ENCODE measurements at regions not wholly inside any gene's neighbourhood (a gene's known extent, or its start where the extent isn't known, plus 50 kb on each side); places are given as distances from the start of the nearest gene placed in this dataset.

DNA sequence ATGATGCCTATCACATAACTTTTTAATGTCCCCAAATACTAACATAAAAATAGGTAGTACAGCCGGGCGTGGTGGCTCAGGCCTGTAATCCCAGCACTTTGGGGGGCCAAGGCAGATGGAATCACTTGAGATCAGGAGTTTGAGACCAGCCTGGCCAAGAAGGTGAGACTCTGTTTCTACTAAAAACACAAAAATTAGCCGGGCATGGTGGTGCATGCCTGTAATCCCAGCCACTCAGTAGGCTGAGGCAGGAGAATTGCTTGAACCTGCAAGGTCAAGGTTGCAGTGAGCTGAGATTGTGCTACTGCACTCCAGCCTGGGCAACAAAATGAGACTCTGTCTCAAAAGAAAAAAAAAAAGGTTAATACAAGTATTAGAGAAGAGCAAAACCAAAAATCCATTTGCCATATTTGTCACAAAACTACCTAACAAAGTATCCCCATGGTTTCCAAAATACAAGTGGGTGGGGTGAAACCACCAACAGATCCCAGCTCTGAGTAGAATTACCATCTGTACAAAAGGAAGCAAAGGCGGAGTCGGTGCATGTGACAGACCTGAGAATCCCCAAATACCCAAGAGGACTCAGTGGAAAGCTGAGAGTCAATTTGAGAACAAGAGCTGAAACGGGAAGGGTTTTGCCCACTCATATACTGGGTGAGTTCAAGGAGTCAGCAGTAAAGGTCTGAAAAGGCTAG, 113.2 kb downstream of the TOMM20 start:
- no peak for DNase-seq (ENCODE audit: low read depth)
- in situ Hi-C loops (cut with HindIII; ENCODE audit: low pct_unique_long_range_greater_than_20kb, low sequenced_read_pairs) = no loop called here

DNA sequence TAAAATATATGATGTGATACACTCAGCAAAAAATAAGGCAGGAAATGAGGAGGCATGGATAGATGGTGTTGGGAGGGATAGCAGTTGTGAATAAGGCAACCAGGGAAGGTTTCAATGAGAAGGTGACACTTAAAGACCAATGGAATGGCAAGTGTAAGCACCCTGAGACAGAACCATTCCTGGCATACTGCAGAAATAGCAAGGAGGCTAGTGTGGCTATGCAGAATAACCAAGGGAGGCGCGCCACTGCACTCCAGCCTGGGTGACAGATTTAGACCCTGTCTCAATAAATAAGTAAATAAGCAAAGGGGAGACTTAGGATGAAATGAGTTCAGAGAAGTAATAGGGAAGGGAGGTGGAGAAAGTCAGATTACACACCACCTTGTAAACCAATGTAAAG, 113.9 kb downstream of the TOMM20 start:
- no peak for DNase-seq (ENCODE audit: low read depth)
- in situ Hi-C loops (cut with HindIII; ENCODE audit: low pct_unique_long_range_greater_than_20kb, low sequenced_read_pairs) = no loop called here

GRCh38 chr1:235013512-235013911, 115.1 kb downstream of the TOMM20 start:
- DNase-seq (ENCODE audit: low read depth) = no peak
- in situ Hi-C loops (cut with HindIII; ENCODE audit: low pct_unique_long_range_greater_than_20kb, low sequenced_read_pairs) = no loop called here

DNA sequence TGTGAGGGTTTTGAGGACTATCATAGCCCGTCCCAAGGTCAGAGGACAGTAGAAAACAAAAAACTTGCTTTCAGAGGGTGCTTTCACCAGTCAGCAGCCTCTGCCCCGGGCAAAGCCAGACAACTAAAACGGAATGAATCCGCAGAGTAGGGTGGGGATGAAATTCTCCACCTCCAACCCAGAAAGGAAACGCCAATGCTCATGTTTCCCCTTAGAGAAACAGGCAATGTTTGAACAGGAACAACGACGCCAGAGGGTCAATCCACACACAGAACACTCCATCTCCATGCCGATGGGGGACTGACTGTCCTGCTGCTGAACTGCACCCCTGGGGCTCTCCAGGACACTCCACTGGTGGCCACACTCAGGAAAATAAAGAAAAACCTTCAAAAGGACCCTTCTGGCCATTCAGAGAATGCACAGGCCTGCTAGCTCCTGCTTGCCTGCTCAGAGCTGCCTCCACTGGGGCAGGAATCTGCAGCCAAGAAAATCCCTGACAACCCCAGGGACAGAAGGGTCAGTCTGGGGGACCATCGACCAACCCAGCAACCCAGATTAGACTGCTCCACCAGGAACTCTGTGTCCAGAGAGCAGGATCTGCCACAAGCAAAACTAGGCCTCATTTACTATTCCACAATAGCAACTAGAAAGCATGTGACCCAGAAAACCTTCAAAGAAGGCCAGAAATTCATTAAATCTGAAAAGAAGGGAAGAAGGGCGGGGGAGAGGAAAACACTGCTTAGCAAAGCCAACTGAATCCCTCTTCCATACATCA, 116.0 kb downstream of the TOMM20 start:
- in situ Hi-C loops (cut with HindIII; ENCODE audit: low pct_unique_long_range_greater_than_20kb, low sequenced_read_pairs) = no loop called here
- DNase-seq (ENCODE audit: low read depth) = no peak

DNA sequence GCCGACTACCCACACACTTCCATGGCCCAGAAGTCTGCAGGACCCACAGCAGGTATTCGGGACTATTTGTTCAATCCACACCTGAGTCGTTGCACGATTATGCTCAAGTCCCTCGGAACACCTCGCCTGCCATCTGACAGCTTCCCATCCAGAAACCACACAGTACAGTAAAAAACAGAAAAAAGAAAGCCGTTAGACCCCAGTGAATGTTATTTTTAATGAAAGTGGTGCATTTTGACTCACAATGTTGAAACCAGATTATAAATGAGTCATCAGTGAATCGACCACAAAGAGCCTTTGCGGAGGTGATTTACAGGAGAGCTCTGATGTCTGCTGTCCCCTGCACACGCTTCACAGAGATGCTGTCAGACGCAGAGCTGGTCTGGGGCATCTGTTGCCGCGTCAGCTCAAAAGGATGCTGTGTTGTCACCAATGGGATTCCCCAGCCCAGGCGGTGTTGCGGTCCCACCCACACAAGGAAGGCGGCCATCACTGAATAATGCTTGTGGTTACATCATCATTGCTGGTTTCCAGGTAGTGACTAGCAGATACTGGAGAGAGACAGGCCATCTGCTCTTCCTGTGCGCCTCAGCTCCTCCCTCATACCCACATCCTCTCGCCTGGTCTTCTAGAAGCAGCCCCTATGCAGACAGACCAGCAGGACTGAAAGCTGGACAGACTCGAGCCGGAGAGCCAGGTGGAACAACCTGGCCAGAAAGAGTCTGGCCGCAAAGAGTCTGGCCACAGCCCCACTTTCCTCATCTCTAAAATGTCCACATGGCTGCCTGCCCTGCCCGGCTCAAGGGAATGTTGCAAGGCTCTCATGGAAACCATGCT, 116.8 kb downstream of the TOMM20 start:
- in situ Hi-C loops (cut with HindIII; ENCODE audit: low pct_unique_long_range_greater_than_20kb, low sequenced_read_pairs) = no loop called here

GRCh38 chr1:235011064-235011598, 117.5 kb downstream of the TOMM20 start:
- in situ Hi-C loops (cut with HindIII; ENCODE audit: low pct_unique_long_range_greater_than_20kb, low sequenced_read_pairs) = no loop called here
- DNase-seq (ENCODE audit: low read depth) = no peak

More for the DNA sequence above, 116.8 kb downstream of the TOMM20 start:
- peak; percentile 97 for DNase-seq (ENCODE audit: low read depth)

GRCh38 chr1:235009561-235010306, 118.9 kb downstream of the TOMM20 start:
- in situ Hi-C loops (cut with HindIII; ENCODE audit: low pct_unique_long_range_greater_than_20kb, low sequenced_read_pairs) = no loop called here
- no peak for DNase-seq (ENCODE audit: low read depth)

DNA sequence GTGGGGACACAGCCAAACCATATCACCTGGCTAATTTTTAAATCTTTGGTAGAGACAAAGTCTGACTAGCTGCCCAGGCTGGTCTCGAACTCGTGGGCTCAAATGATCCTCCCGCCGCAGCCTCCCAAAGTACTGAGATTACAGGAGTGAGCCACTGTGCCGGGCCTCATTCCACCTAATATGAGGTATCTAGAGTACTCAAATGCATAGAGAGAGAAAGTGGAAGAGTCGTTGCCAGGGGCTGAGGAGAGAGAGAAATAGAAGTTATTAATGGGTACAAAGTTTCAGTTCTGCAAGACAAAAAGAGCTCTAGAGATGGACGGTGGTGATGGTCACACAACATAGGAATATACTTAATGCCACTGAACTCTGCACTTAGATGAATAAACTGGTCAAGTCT, 119.6 kb downstream of the TOMM20 start:
- in situ Hi-C loops (cut with HindIII; ENCODE audit: low pct_unique_long_range_greater_than_20kb, low sequenced_read_pairs) = no loop called here
- DNase-seq (ENCODE audit: low read depth) = no peak

DNA sequence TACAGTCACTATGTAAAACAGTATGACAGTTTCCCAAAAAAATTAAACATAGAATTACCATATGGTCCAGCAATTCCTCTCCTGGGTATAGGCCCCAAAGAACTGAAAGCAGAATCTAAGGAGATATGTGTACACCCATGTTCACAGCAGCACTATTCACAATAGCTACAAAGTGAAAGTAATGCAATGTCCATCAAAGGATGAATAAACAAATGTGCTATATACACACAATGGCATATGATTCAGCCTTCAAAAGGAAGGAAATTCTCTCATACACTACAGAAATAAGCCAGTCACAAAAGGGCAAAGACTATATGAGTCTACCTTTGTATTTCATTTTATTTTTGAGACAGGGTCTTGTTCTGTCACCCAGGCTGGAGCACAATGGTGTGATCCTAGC, 120.4 kb downstream of the TOMM20 start:
- DNase-seq (ENCODE audit: low read depth) = no peak
- in situ Hi-C loops (cut with HindIII; ENCODE audit: low pct_unique_long_range_greater_than_20kb, low sequenced_read_pairs) = no loop called here

GRCh38 chr1:235006816-235007215, 121.8 kb downstream of the TOMM20 start:
- in situ Hi-C loops (cut with HindIII; ENCODE audit: low pct_unique_long_range_greater_than_20kb, low sequenced_read_pairs) = no loop called here

DNA sequence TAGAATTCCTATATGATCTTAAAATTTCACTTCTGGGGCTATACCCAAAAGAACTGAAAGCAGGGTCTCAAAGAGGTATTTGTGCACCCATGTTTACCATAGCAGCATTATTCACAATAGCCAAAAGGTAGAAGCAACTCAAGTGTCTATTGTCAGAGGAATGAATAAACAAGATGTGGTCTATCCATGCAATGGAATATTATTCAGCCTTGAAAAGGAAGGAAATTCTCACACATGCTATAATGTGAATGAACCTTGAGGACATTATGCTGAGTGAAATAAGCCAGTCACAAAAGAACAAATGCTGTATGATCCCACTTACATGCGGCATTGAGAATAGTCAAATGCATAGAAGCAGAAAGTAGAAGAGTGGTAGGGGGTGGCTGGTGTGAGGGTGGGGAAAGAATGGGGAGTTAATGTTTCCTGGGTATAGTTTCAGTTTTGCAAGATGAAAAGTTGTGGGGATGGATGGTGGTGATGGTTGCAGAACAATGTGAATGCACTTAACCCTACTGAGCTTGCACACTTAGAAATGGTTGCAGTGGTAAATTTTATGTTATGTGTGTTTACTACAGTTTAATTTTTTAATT, 122.4 kb downstream of the TOMM20 start:
- in situ Hi-C loops (cut with HindIII; ENCODE audit: low pct_unique_long_range_greater_than_20kb, low sequenced_read_pairs) = no loop called here
- no peak for DNase-seq (ENCODE audit: low read depth)

More at GRCh38 chr1:235006816-235007215, 121.8 kb downstream of the TOMM20 start:
- DNase-seq (ENCODE audit: low read depth) = no peak

DNA sequence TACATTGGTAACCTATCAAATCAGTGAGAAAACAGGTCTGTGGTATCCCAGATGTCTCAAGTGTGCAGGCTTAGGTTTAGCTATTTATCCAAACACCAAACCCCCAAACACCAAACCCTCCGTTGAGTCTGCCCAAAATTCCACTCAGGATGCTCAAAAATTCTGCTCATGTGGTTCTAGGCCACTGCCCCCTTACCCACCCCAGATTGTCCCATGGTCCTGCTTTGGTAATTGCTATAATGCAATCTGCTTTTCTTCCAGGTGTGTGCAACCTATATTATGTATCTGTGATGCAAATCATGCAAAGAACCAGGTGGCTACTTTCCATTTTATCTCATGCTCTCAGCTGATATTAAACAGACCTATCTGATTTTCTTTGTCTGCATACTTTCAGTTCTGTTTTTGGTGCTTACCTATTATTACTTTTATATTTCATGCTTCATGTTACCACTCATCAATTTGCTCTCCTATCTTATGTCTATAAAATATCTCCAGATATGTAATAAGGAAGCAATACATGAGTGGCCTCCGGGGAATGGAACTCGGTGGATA, 123.7 kb downstream of the TOMM20 start:
- in situ Hi-C loops (cut with HindIII; ENCODE audit: low pct_unique_long_range_greater_than_20kb, low sequenced_read_pairs) = no loop called here
- no peak for DNase-seq (ENCODE audit: low read depth)

DNA sequence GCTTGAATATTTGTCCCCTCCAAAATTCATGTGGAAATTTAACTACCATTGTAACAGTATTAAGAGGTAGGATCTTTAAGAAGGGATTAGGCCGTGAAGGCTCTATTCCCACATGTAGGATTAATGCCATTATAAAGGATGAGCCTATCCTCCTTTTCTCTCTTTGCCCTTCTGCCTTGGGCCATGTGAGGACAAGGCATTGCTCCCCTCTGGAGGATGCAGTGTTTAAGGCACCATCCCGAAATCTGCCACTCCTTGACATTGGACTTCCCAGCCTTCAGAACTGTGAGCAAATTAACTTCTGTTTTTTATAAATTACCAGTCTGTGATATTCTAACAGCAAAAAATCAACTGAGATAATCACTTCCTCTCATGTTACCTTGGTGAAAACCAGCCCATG, 124.4 kb downstream of the TOMM20 start:
- no peak for DNase-seq (ENCODE audit: low read depth)
- in situ Hi-C loops (cut with HindIII; ENCODE audit: low pct_unique_long_range_greater_than_20kb, low sequenced_read_pairs) = no loop called here

DNA sequence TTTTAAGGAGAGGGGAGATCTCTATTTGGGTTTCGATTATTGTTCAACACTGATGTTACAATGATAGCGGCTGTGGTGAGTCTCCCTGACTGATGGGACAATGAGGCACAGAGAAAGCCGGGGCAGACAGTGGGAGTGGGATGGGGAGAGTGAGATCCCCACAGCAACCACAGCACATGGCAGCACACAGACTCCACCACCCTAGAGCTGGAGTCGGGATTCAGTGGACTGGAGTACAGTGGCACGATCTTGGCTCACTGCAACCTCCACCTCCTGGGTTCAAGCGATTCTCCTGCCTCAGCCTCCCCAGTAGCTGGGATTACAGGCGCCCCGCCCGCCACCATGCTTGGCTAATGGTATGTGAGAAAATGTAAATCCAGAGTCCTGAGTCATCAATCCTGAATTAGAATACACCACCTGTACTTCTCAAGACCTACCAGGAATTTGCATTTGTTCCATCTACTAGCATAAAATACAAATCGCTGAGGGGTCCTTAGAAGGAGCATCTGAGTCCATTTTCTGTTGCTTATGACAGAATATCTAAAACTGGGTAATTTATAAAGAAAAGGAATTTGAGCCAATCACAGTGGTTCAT, 125.8 kb downstream of the TOMM20 start:
- DNase-seq (ENCODE audit: low read depth) = no peak
- in situ Hi-C loops (cut with HindIII; ENCODE audit: low pct_unique_long_range_greater_than_20kb, low sequenced_read_pairs) = no loop called here

- no peak for DNase-seq (ENCODE audit: low read depth)
- in situ Hi-C loops (cut with HindIII; ENCODE audit: low pct_unique_long_range_greater_than_20kb, low sequenced_read_pairs) = no loop called here
Observed at GRCh38 chr1:234999513-234999940, 129.1 kb downstream of the TOMM20 start.

- peak; percentile 85 for DNase-seq (ENCODE audit: low read depth)
- in situ Hi-C loops (cut with HindIII; ENCODE audit: low pct_unique_long_range_greater_than_20kb, low sequenced_read_pairs) = no loop called here
Observed at GRCh38 chr1:234997896-234998741, 130.5 kb downstream of the TOMM20 start.

Measured in Caki2 (cell line).